ENCODE measurements at regions not wholly inside any gene's neighbourhood (a gene's known extent, or its start where the extent isn't known, plus 50 kb on each side); places are given as distances from the start of the nearest gene placed in this dataset.

GRCh38 chr20:40753472-40753871, 64.4 kb upstream of the MAFB start:
- H2AFZ ChIP-seq (ENCODE audit: low read length) = no peak overlapping the region
- intact Hi-C loops (cut with micrococcal nuclease; ENCODE audit: unreplicated experiment) = no loop called here
- H3K27me3 ChIP-seq (ENCODE audit: control insufficient read depth in 1 of 2, insufficient read depth in 2 of 2, low read length in 2 of 2) = no peaks in the 10 kb centered on the region; a peak in 1 of 5 replicates
- H4K20me1 ChIP-seq (ENCODE audit: insufficient read depth, low read length) = no peaks in the 10 kb centered on the region
- BruUV-seq (replicated peaks) = no TSS peak
- in situ Hi-C loops (cut with HindIII; ENCODE audit: extremely low pct_ligation_motif_present, low pct_unique_long_range_greater_than_20kb) = no loop called here
- CTCF ChIA-PET (ENCODE audit: low intra/inter-chr PET ratio, low total read pairs) = no interaction called here
- H3K79me2 ChIP-seq (ENCODE audit: insufficient read depth, low read length) = no peaks in the 10 kb centered on the region
- no peak overlapping the region for H3K9ac ChIP-seq (ENCODE audit: insufficient read depth, low read depth, low read length)
- no peak overlapping the region for H3K4me3 ChIP-seq (replicated peaks in 1 of 3; ENCODE audit: insufficient read depth in 1 of 3, low read depth in 2 of 3, low read length in 3 of 3)
- no peak for ATAC-seq
- H3K4me1 ChIP-seq (ENCODE audit: insufficient read depth, low read length) = no peaks in the 10 kb centered on the region
- H3K9me3 ChIP-seq (ENCODE audit: low read length) = no peaks in the 10 kb centered on the region
- TF ChIP-seq PBX2 (CRISPR knock-in tag; IDR thresholded peaks at IDR 0.05) = no peak
- no peak for TF ChIP-seq ZBED4 (CRISPR knock-in tag; IDR thresholded peaks at IDR 0.05; ENCODE audit: borderline replicate concordance)
- TF ChIP-seq ZFP36L2 (CRISPR knock-in tag; IDR thresholded peaks at IDR 0.05) = no peak
- TF ChIP-seq ZNF605 (CRISPR knock-in tag; IDR thresholded peaks at IDR 0.05) = no peak
- no peak for TF ChIP-seq SMC3 (IDR thresholded peaks at IDR 0.05; ENCODE audit: low read length)
- TF ChIP-seq ZNF546 (CRISPR knock-in tag; conservative IDR thresholded peaks at IDR 0.05) = no peak
- no peak for TF ChIP-seq ZNF446 (CRISPR knock-in tag; IDR thresholded peaks at IDR 0.05)
- TF ChIP-seq HNRNPK (IDR thresholded peaks at IDR 0.05; ENCODE audit: low read depth, low read length, poor library complexity, severe bottlenecking) = no peak
- TF ChIP-seq ZBTB42 (CRISPR knock-in tag; IDR thresholded peaks at IDR 0.05) = no peak
- no peak for TF ChIP-seq ZNF207 (IDR thresholded peaks at IDR 0.05; ENCODE audit: borderline replicate concordance)
- no peak for DNase-seq (ENCODE audit: low spot score)
- no peak overlapping the region for H3K4me2 ChIP-seq (ENCODE audit: low read depth, low read length)
- FAIRE-seq = no peak
- WGBS (ENCODE audit: low lambda C conversion rate) = 3% methylated on average over 4 of the region's 4 CpGs
- no peak overlapping the region for H3K27ac ChIP-seq (ENCODE audit: extremely low read length, insufficient read depth, low read length)
- H3K36me3 ChIP-seq (replicated peaks in 1 of 2; ENCODE audit: control insufficient read depth in 1 of 2, insufficient read depth in 2 of 2, low read length in 2 of 2) = no peaks in the 10 kb centered on the region
- POLR2A ChIA-PET = no interaction called here
